D721Med (cell line): ENCODE measurements at regions not wholly inside any gene's neighbourhood (a gene's known extent, or its start where the extent isn't known, plus 50 kb on each side); places are given as distances from the start of the nearest gene placed in this dataset.

Experiments used
- DNase-seq: peaks from one replicate; pipeline ENCODE4 v3.0.0; 2011; ENCODE audit warnings: low spot score; ENCODE audit not compliant: insufficient read length
- FAIRE-seq: peaks from 2 replicates; lab custom pipeline; 2011; peaks lifted over from hg19 to GRCh38; lab: Jason Lieb, UNC
- TF ChIP-seq, protein P1 (sequence below): IDR thresholded peaks from 2 replicates; pipeline ENCODE4 v1.5.1; 2012; ENCODE audit warnings: mild to moderate bottlenecking, control low read depth; ENCODE audit not compliant: insufficient read depth; ENCODE audit errors: missing control alignments

DNA sequence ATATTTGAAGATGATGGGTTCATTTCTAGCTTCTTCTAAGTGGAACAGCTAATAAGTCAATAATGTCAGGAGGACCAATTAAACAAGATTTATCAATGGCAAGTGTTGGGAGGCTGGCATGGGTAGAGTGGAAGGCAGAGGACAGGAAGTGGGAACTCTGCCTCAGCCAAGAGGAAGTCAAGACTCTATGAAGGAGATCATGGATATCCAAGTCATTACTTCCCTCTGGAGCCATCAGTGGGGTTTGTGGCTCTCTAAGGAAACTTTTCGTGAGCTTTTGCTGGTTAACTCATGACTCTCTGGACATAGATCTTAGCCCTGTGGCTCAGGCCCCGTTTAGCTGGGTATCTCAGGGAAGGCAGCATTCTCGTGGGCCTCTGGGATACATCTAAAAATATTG, 410.4 kb upstream of the ID2 start:
- DNase-seq (no peak), FAIRE-seq (no peak)
- TF ChIP-seq, protein P1, sequence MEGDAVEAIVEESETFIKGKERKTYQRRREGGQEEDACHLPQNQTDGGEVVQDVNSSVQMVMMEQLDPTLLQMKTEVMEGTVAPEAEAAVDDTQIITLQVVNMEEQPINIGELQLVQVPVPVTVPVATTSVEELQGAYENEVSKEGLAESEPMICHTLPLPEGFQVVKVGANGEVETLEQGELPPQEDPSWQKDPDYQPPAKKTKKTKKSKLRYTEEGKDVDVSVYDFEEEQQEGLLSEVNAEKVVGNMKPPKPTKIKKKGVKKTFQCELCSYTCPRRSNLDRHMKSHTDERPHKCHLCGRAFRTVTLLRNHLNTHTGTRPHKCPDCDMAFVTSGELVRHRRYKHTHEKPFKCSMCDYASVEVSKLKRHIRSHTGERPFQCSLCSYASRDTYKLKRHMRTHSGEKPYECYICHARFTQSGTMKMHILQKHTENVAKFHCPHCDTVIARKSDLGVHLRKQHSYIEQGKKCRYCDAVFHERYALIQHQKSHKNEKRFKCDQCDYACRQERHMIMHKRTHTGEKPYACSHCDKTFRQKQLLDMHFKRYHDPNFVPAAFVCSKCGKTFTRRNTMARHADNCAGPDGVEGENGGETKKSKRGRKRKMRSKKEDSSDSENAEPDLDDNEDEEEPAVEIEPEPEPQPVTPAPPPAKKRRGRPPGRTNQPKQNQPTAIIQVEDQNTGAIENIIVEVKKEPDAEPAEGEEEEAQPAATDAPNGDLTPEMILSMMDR = no peak

DNA sequence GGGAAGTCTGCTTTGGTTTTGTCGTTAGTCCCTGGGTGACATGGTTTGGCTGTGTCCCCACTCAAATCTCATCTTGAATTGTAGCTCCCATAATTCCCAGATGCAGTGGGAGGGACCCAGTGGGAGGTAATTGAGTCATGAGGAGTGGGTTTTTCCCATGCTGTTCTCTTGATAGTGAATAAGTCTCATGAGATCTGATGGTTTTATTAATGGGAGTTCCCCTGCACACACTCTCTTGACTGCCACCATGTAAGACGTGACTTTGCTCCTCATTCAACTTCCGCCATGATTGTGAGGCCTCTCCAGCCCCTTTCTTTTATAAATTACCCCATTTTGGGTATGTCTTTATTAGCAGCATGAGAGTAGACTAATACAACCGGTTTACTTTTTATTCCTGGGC, 405.8 kb upstream of the ID2 start:
- TF ChIP-seq, protein P1 = no peak
- DNase-seq = no peak
- no peak for FAIRE-seq

DNA sequence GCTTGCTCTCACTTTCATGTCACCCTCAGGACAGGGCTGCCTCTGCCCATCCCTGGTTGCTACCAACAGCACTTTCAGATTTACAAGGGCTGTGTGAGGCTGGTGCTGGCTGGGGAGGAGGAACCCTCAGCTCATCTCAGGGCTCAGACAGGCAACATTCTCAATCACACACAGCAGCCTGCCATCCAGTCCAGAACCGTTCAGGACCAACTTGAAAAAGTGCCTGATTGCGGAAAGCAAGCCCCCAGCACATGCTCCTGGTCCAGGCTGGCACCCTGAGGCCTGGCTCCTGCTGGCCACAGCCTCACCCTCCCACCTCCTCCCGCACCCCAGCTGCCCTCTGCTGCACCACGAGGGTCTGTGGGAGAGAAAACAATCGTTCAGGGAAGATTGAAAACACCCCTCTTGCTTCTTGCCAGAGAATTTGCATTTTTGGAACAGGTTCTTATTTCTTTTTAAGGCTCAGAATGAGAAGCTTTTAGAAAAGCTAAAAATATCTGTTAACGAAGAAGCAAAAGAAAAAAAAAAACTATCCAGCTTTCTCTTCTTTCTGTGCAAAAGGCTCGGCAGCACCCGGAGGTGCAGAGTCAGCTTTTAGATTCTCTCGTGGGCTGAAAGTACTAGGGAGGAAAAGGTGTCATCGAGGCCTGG, 403.8 kb upstream of the ID2 start:
- TF ChIP-seq, protein P1 = no peak
- FAIRE-seq (no peak), DNase-seq (no peak)

DNA sequence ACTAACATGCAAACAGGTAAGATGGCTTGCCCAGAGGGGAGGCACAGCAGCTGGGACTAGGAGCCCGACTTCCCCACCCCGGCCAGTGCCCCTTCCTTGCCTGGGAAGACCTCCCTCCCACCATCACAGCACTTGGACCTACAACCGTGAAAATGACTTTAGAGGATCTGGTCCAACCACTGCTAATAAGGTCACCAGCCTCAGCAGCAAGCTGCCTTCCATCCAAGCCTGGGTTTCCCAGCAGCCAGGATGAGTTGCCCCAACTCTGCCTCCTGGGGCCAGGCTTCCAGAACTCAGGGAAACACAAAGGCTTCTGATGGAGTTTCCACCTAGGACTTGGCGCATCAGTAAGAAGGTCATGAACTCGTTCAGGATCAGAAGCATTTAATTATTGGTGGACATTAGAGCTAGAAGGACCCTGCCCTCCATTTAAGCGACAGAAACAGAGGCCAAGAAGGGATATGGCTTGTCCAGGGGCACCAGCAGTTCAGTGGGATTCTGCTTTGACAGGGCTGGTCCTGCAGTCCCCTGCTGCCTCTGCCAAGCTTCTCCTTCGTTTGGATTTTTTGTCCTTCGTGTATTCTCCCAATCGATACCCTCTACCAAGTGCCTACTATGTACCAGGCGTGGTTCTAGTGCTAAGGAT, 403.0 kb upstream of the ID2 start:
- DNase-seq = no peak
- FAIRE-seq = no peak

DNA sequence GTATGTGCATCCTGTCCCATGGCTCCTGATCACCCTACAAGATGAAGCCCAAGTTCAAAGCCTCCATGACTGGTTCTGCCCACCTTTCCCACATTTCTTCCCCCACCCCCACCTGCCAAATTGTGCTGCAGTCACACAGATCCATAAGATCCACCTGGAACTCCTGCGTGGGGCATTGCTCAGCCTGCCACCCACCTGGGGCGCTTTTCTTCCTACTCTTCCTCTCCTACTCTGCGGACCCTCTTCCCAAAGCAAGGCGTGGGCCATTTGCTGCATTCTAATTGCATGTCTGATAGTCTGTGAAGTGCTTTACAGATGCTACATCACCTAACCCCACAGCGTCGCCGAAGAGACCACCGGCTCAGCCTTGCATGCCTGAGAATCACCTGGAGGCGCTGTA, 402.4 kb upstream of the ID2 start:
- FAIRE-seq (no peak), DNase-seq (no peak)
- TF ChIP-seq, protein P1 = no peak

More for the DNA sequence above, 403.0 kb upstream of the ID2 start:
- TF ChIP-seq, protein P1 = no peak

DNA sequence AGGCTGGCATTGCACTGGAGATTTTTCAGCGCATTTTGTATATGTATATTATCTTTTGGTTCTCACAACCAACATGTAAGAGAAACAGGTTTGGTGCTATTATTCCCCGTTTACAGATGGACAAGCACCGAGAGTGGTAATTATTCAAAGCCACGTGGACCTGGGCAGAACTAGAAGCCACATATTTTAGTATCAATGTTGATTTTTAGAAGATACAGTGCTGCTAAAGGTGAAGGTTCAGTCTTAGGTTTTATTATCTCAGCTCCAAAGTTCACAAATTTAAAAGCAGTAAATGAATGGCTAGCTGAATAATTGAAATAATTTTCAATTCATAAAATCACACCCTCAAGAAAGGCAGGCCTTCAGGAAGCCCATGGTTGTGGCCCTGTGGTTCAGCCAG, 400.6 kb upstream of the ID2 start:
- TF ChIP-seq, protein P1 = no peak
- no peak for FAIRE-seq
- no peak for DNase-seq
